ENCODE measurements at regions not wholly inside any gene's neighbourhood (a gene's known extent, or its start where the extent isn't known, plus 50 kb on each side); places are given as distances from the start of the nearest gene placed in this dataset.

GRCh38 chr4:123478859-123479345 lies 82.3 kb downstream of the SPRY1 start:
- CTCF ChIA-PET, result interaction anchor here (1.3 kb wide), 1 partner anchor 88 kb away, joined by 3 read pairs; no protein-coding TSS in a partner anchor
- Histone ChIP-seq H3K9me3 (no peaks in the 10 kb centered on the region), H3K9ac (no peak overlapping the region), H3F3A (replicated peaks; ENCODE audit: insufficient read depth) (no peaks in the 10 kb centered on the region), H3K27ac (ENCODE audit: low read depth in 2 of 2, low read length in 1 of 2) (no peak overlapping the region), H3K4me3 (ENCODE audit: low read depth in 2 of 2, low read length in 1 of 2) (no peak overlapping the region), H4K20me1 (ENCODE audit: insufficient read depth) (no peaks in the 10 kb centered on the region), H3K4me1 (ENCODE audit: control insufficient read depth in 1 of 2, insufficient read depth in 2 of 2, low read depth in 1 of 2, low read length in 1 of 2) (no peaks in the 10 kb centered on the region; a peak in 1 of 4 replicates), H3K36me3 (replicated peaks in 1 of 2; ENCODE audit: control insufficient read depth in 1 of 2, insufficient read depth in 2 of 2, low read length in 1 of 2) (no peaks in the 10 kb centered on the region), H3K79me2 (ENCODE audit: insufficient read depth) (no peaks in the 10 kb centered on the region), H3K9me2 (no peaks in the 10 kb centered on the region), H2AFZ (ENCODE audit: low read depth) (no peak overlapping the region), H3K4me2 (no peak overlapping the region), H3K27me3 (ENCODE audit: insufficient read depth) (no peaks in the 10 kb centered on the region)
- TF ChIP-seq ELF1 (IDR thresholded peaks at IDR 0.05), result no peak
- TF ChIP-seq TEAD4 (IDR thresholded peaks at IDR 0.05; ENCODE audit: borderline replicate concordance, insufficient read depth), result no peak
- TF ChIP-seq JUND (IDR thresholded peaks at IDR 0.05), result no peak
- no peak for TF ChIP-seq GATA2 (CRISPR knock-in tag; IDR thresholded peaks at IDR 0.05)
- TF ChIP-seq EP300 (IDR thresholded peaks at IDR 0.05; ENCODE audit: borderline replicate concordance in 1 of 2, low read depth in 1 of 2, low read length in 1 of 2), result no peak
- no peak for TF ChIP-seq GABPA (IDR thresholded peaks at IDR 0.05; ENCODE audit: low read depth)
- no peak for TF ChIP-seq NRF1 (IDR thresholded peaks at IDR 0.05; ENCODE audit: low read depth, low read length)
- no peak for TF ChIP-seq ZBTB33 (IDR thresholded peaks at IDR 0.05; ENCODE audit: borderline replicate concordance, low read depth)
- TF ChIP-seq USF2 (IDR thresholded peaks at IDR 0.05; ENCODE audit: borderline replicate concordance, low read depth, low read length), result no peak
- no peak for TF ChIP-seq FOXM1 (IDR thresholded peaks at IDR 0.05; ENCODE audit: low read depth)
- no peak for TF ChIP-seq IRF3 (IDR thresholded peaks at IDR 0.05; ENCODE audit: low read depth, low read length)
- TF ChIP-seq POLR2AphosphoS5 (IDR thresholded peaks at IDR 0.05; ENCODE audit: low read depth, low read length), result no peak
- TF ChIP-seq REST (IDR thresholded peaks at IDR 0.05; ENCODE audit: low read depth, low read length), result no peak
- TF ChIP-seq MEF2A (IDR thresholded peaks at IDR 0.05; ENCODE audit: borderline replicate concordance, low read depth), result no peak
- no peak for TF ChIP-seq EZH2phosphoT487 (IDR thresholded peaks at IDR 0.05; ENCODE audit: borderline replicate concordance, low read depth)
- no peak for TF ChIP-seq PBX3 (IDR thresholded peaks at IDR 0.05)
- TF ChIP-seq SMC3 (IDR thresholded peaks at IDR 0.05; ENCODE audit: low read depth, low read length), result no peak
- POLR2A ChIA-PET, result no interaction called here
- no peak for DNase-seq
- 77% methylated on average over 6 of the region's 6 CpGs for WGBS (ENCODE audit: low lambda C conversion rate)

Data from SK-N-SH (cell line).